ENCODE measurements at regions not wholly inside any gene's neighbourhood (a gene's known extent, or its start where the extent isn't known, plus 50 kb on each side); places are given as distances from the start of the nearest gene placed in this dataset.

DNA sequence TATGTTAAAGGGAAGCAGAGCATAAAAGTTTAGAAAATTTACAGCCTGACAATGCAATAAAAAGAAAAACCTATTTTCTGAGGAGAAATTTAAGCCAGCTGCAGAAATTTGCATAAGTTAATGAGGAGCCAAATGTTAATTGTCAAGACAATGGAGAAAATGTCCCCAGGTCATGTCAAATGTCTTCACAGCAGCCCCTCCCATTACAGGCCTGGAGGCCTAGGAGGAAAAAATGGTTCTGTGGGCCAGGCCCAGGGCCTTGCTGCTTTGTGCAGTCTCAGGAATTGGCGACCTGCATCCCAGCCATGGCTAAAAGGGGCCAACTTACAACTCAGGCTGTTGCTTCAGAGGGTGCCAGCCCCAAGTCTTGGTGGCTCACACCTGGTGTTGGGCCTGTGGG lies 275.4 kb upstream of the RPS6KA3 start:
- TF ChIP-seq, protein P1, sequence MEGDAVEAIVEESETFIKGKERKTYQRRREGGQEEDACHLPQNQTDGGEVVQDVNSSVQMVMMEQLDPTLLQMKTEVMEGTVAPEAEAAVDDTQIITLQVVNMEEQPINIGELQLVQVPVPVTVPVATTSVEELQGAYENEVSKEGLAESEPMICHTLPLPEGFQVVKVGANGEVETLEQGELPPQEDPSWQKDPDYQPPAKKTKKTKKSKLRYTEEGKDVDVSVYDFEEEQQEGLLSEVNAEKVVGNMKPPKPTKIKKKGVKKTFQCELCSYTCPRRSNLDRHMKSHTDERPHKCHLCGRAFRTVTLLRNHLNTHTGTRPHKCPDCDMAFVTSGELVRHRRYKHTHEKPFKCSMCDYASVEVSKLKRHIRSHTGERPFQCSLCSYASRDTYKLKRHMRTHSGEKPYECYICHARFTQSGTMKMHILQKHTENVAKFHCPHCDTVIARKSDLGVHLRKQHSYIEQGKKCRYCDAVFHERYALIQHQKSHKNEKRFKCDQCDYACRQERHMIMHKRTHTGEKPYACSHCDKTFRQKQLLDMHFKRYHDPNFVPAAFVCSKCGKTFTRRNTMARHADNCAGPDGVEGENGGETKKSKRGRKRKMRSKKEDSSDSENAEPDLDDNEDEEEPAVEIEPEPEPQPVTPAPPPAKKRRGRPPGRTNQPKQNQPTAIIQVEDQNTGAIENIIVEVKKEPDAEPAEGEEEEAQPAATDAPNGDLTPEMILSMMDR (conservative IDR thresholded peaks at IDR 0.05 in 1 of 2, IDR thresholded peaks at IDR 0.05 in 1 of 2; ENCODE audit: extremely low read depth in 1 of 2, insufficient read depth in 1 of 2, low read depth in 1 of 2, low read length in 2 of 2) = no peak
- TF ChIP-seq EZH2 (IDR thresholded peaks at IDR 0.05; ENCODE audit: borderline replicate concordance, low read length) = no peak

All from mammary epithelial cell (primary cell).